ENCODE measurements at regions not wholly inside any gene's neighbourhood (a gene's known extent, or its start where the extent isn't known, plus 50 kb on each side); places are given as distances from the start of the nearest gene placed in this dataset.

- 0% methylated on average over 1 of the region's 1 CpG for WGBS (ENCODE audit: insufficient coverage, low coverage, missing lambda C conversion rate)
- Histone ChIP-seq H3K9me1 (ENCODE audit: control insufficient read depth, insufficient read depth, low read length) (no peaks in the 10 kb centered on the region), H3K9me3 (replicated peaks; ENCODE audit: control insufficient read depth, insufficient read depth, low read depth, low read length) (no peaks in the 10 kb centered on the region), H3K27ac (ENCODE audit: extremely low read depth, low read depth, low read length) (no peak overlapping the region), H3K9ac (ENCODE audit: insufficient read depth in 1 of 2, low read depth in 2 of 2, low read length in 2 of 2) (no peak overlapping the region), H3K27me3 (ENCODE audit: control insufficient read depth in 2 of 2, insufficient read depth in 2 of 2, low read length in 2 of 2) (no peaks in the 10 kb centered on the region), H3K4me2 (ENCODE audit: insufficient read depth, low read length) (no peak overlapping the region), H3K4me1 (replicated peaks in 1 of 2; ENCODE audit: control insufficient read depth in 2 of 2, insufficient read depth in 2 of 2, low read length in 2 of 2) (no peaks in the 10 kb centered on the region), H2AFZ (ENCODE audit: low read depth, low read length) (no peak overlapping the region), H4K20me1 (replicated peaks; ENCODE audit: control insufficient read depth, insufficient read depth, low read length) (no peaks in the 10 kb centered on the region), H3K36me3 (ENCODE audit: control insufficient read depth, insufficient read depth, low read length) (no peaks in the 10 kb centered on the region), H3K79me2 (ENCODE audit: control insufficient read depth, insufficient read depth, low read length) (no peaks in the 10 kb centered on the region), H3K4me3 (no peak overlapping the region)
- FAIRE-seq = no peak
- no peak for DNase-seq (ENCODE audit: extremely low read depth in 1 of 4, low spot score in 3 of 4)
- in situ Hi-C loops (cut with MboI) = no loop called here
- ChIA-PET CTCF (ENCODE audit: low intra/inter-chr PET ratio) (no interaction called here), POLR2A (no interaction called here)
- no TSS peak for BruUV-seq (replicated peaks)
- no peak for ATAC-seq
- intact Hi-C loops (cut with micrococcal nuclease) = no loop called here
- TF ChIP-seq NR2F6 (CRISPR knock-in tag; IDR thresholded peaks at IDR 0.05) = no peak
- no peak for TF ChIP-seq ZNF609 (CRISPR knock-in tag; IDR thresholded peaks at IDR 0.05; ENCODE audit: borderline replicate concordance)
Observed at GRCh38 chr20:21867353-21867752, 161.9 kb downstream of the PAX1 start.

Measured in K562 (cell line).